Testis (tissue), 2 donors: ENCODE measurements at regions not wholly inside any gene's neighbourhood (a gene's known extent, or its start where the extent isn't known, plus 50 kb on each side); places are given as distances from the start of the nearest gene placed in this dataset.
"Not testable (repeated sequence)": the region's sequence is repeated elsewhere in the genome, so short reads cannot be mapped to it uniquely, and the experiment has no call there.

Experiments
- DNase-seq: peaks from one replicate; pipeline ENCODE4 v3.0.0-alpha.2; 2019
- H3K27ac ChIP-seq, 2 donors: fragments of 200-600 bp; sonication (generic); one replicate each; pipeline ENCODE4 v1.5.1; 2019
- H3K27me3 ChIP-seq: fragments of 200-600 bp; sonication (generic); one replicate; pipeline ENCODE4 v1.5.1; 2019
- H3K36me3 ChIP-seq: fragments of 200-600 bp; sonication (generic); one replicate; pipeline ENCODE4 v1.5.1; 2017; ENCODE audit warnings: low read depth; ENCODE audit errors: missing control alignments
- H3K4me1 ChIP-seq: fragments of 200-600 bp; sonication (generic); one replicate; pipeline ENCODE4 v1.5.1; 2019
- H3K4me3 ChIP-seq, 2 donors: fragments of 200-600 bp; sonication (generic); one replicate each; pipeline ENCODE4 v1.5.1; 2017 to 2019
- H3K9me3 ChIP-seq: fragments of 200-600 bp; sonication (generic); one replicate; pipeline ENCODE4 v1.5.1; 2017
- CTCF ChIP-seq, 3 experiments: fragments of 450-650 bp in 2 of 3; fragments of 200-600 bp in 1 of 3; sonication (generic) in 1 of 3; IDR thresholded peaks; one replicate each; pipeline ENCODE4 v1.5.1; 2016 to 2019; ENCODE audit warnings: antibody characterized with exemption in 3 of 3, mild to moderate bottlenecking in 2 of 3, moderate library complexity in 1 of 3
- POLR2A ChIP-seq: fragments of 450-650 bp; IDR thresholded peaks from one replicate; pipeline ENCODE4 v1.6.1; 2017; ENCODE audit warnings: antibody characterized with exemption, mild to moderate bottlenecking, moderate library complexity
- WGBS, 2 donors: methylation state at CpG; one replicate each; pipeline ENCODE4 v1.1.5; 2018; 5-methylcytosine and 5-hydroxymethylcytosine counted together
- intact Hi-C: fragments of 100-400 bp; cut with DNase I; formaldehyde crosslinking; loops from one replicate; pipeline ENCODE4 v1.15.1; 2023; ENCODE audit warnings: low total_unique reads

GRCh38 chr16:10296956-10297340 is 88.9 kb upstream of the ATF7IP2 start:
- DNase-seq: no peak
- TF ChIP-seq CTCF (IDR thresholded peaks at IDR 0.05) (no peak), POLR2A (no peak)
- intact Hi-C loops: no loop called here
- Histone ChIP-seq H3K27ac (no peak overlapping the region), H3K36me3 (no peaks in the 10 kb centered on the region), H3K27me3 (no peaks in the 10 kb centered on the region), H3K4me1 (no peaks in the 10 kb centered on the region), H3K9me3 (no peaks in the 10 kb centered on the region), H3K4me3 (no peak overlapping the region)
- WGBS, 2 donors: 86 to 90% methylated on average over 7 of the region's 7 CpGs

- intact Hi-C loops: no loop called here
- no peak overlapping the region for H3K4me3 ChIP-seq
- WGBS, 2 donors: 49 to 56% methylated on average over 13 of the region's 13 CpGs
- no peaks in the 10 kb centered on the region for H3K9me3 ChIP-seq
- no peak for TF ChIP-seq CTCF (IDR thresholded peaks at IDR 0.05)
- TF ChIP-seq POLR2A: no peak
- H3K27ac ChIP-seq: no peak overlapping the region
- no peaks in the 10 kb centered on the region for H3K27me3 ChIP-seq
- H3K4me1 ChIP-seq: no peaks in the 10 kb centered on the region
- DNase-seq: no peak
- no peaks in the 10 kb centered on the region for H3K36me3 ChIP-seq
Observed at GRCh38 chr16:10297341-10298006, 88.4 kb upstream of the ATF7IP2 start.

- Histone ChIP-seq H3K4me1 (no peaks in the 10 kb centered on the region), H3K36me3 (no peaks in the 10 kb centered on the region), H3K9me3 (no peaks in the 10 kb centered on the region), H3K4me3 (no peak overlapping the region), H3K27me3 (no peaks in the 10 kb centered on the region), H3K27ac (no peak overlapping the region)
- no peak for TF ChIP-seq POLR2A
- TF ChIP-seq CTCF (IDR thresholded peaks at IDR 0.05): no peak
- intact Hi-C loops: no loop called here
- no peak for DNase-seq
- WGBS, 2 donors: 96 to 98% methylated on average over 3 of the region's 3 CpGs
Observed at GRCh38 chr16:10300905-10301304, 85.0 kb upstream of the ATF7IP2 start.

GRCh38 chr16:10301547-10301946 is 84.3 kb upstream of the ATF7IP2 start:
- DNase-seq, H3K27me3 ChIP-seq, intact Hi-C loops, H3K27ac ChIP-seq, H3K36me3 ChIP-seq, H3K4me3 ChIP-seq, H3K9me3 ChIP-seq, H3K4me1 ChIP-seq: not testable (repeated sequence)
- 96 to 97% methylated on average over 6 of the region's 6 CpGs for WGBS, 2 donors

GRCh38 chr16:10305912-10306311 is 79.9 kb upstream of the ATF7IP2 start:
- intact Hi-C loops: no loop called here
- H3K9me3 ChIP-seq: no peaks in the 10 kb centered on the region
- no peak overlapping the region for H3K4me3 ChIP-seq
- H3K27me3 ChIP-seq: no peaks in the 10 kb centered on the region
- DNase-seq: no peak
- no peaks in the 10 kb centered on the region for H3K4me1 ChIP-seq
- WGBS, 2 donors: 87 to 90% methylated on average over 4 of the region's 4 CpGs
- TF ChIP-seq POLR2A (no peak), CTCF (IDR thresholded peaks at IDR 0.05) (no peak)
- H3K36me3 ChIP-seq: no peaks in the 10 kb centered on the region
- H3K27ac ChIP-seq: no peak overlapping the region
